Esophagus muscularis mucosa (tissue), 4 donors: ENCODE measurements at regions not wholly inside any gene's neighbourhood (a gene's known extent, or its start where the extent isn't known, plus 50 kb on each side); places are given as distances from the start of the nearest gene placed in this dataset.

Experiments used
- DNase-seq: peaks from one replicate; pipeline ENCODE4 v3.0.0-alpha.2; 2017; ENCODE audit errors: extremely low spot score
- H3K27ac ChIP-seq, 4 donors: fragments of 200-600 bp; sonication (generic); replicated peaks in 1 of 4; 1 replicate in 3 of 4; 2 replicates in 1 of 4; pipeline ENCODE4 v1.5.1; 2016 to 2019; ENCODE audit warnings: mild to moderate bottlenecking in 1 of 4
- H3K27me3 ChIP-seq, 4 donors: fragments of 200-600 bp; sonication (generic); one replicate each; pipeline versions ENCODE4 v1.5.1 to v1.6.0; 2016 to 2019
- H3K36me3 ChIP-seq, 4 donors: fragments of 200-600 bp; sonication (generic); one replicate each; pipeline ENCODE4 v1.5.1; 2016 to 2019
- H3K4me1 ChIP-seq, 4 donors: fragments of 200-600 bp; sonication (generic); one replicate each; pipeline ENCODE4 v1.5.1; 2016 to 2019
- H3K4me3 ChIP-seq, 4 donors: fragments of 200-600 bp; sonication (generic); 1 replicate in 2 of 4; 2 replicates in 2 of 4; pipeline ENCODE4 v1.5.1; 2016 to 2019; ENCODE audit warnings: mild to moderate bottlenecking in 4 of 4, moderate library complexity in 1 of 4
- H3K9me3 ChIP-seq, 4 donors: fragments of 200-600 bp; sonication (generic); 1 replicate in 3 of 4; 2 replicates in 1 of 4; pipeline ENCODE4 v1.5.1; 2016 to 2019
- CTCF ChIP-seq, 3 experiments: fragments of 200-600 bp in 2 of 3; fragments of 450-650 bp in 1 of 3; sonication (generic) in 2 of 3; IDR thresholded peaks; one replicate each; pipeline ENCODE4 v1.5.1; 2017 to 2019; ENCODE audit warnings: antibody characterized with exemption in 3 of 3, mild to moderate bottlenecking in 2 of 3, moderate library complexity in 1 of 3
- EP300 ChIP-seq: sonication (generic); formaldehyde crosslinking; IDR thresholded peaks from one replicate; pipeline ENCODE4 v1.6.1; 2017; ENCODE audit warnings: antibody characterized with exemption
- POLR2A ChIP-seq: fragments of 450-650 bp; IDR thresholded peaks from one replicate; pipeline ENCODE4 v1.6.1; 2017; ENCODE audit warnings: antibody characterized with exemption, moderate library complexity, mild to moderate bottlenecking, low read depth
- POLR2AphosphoS5 ChIP-seq, 2 donors: sonication (generic); formaldehyde crosslinking; IDR thresholded peaks; one replicate each; pipeline ENCODE4 v1.6.1; 2017; ENCODE audit warnings: antibody characterized with exemption in 2 of 2
- WGBS: methylation state at CpG from one replicate; pipeline ENCODE4 v1.1.5; 2018; 5-methylcytosine and 5-hydroxymethylcytosine counted together
- intact Hi-C: fragments of 100-400 bp; cut with DNase I; formaldehyde crosslinking; loops from one replicate; pipeline ENCODE4 v1.15.1; 2023

- Histone ChIP-seq H3K36me3 (no peaks in the 10 kb centered on the region), H3K9me3 (no peaks in the 10 kb centered on the region), H3K27ac (no peak overlapping the region), H3K27me3 (no peaks in the 10 kb centered on the region), H3K4me3 (no peak overlapping the region), H3K4me1 (peaks cover 10 to 35% (median 31%) of the 10 kb centered on the region in 4 donors)
- TF ChIP-seq CTCF (IDR thresholded peaks at IDR 0.05): no peak
- TF ChIP-seq POLR2AphosphoS5 (IDR thresholded peaks at IDR 0.05): no peak
- 96% methylated on average over 8 of the region's 8 CpGs for WGBS
- no peak for DNase-seq
- intact Hi-C loops: no loop called here
Measured at GRCh38 chr6:139470997-139471396, 96.5 kb upstream of the CITED2 start.

- Histone ChIP-seq H3K4me1 (peaks cover 4 to 12% (median 11%) of the 10 kb centered on the region in 4 donors), H3K36me3 (no peaks in the 10 kb centered on the region), H3K27ac (no peak overlapping the region), H3K9me3 (no peaks in the 10 kb centered on the region), H3K27me3 (no peaks in the 10 kb centered on the region), H3K4me3 (no peak overlapping the region)
- TF ChIP-seq EP300 (no peak), CTCF (IDR thresholded peaks at IDR 0.05) (no peak), POLR2AphosphoS5 (IDR thresholded peaks at IDR 0.05) (no peak), POLR2A (no peak)
- WGBS: 70% methylated on average over 4 of the region's 4 CpGs
- DNase-seq: no peak
- intact Hi-C loops: no loop called here
Measured at GRCh38 chr6:139468178-139468819, 93.9 kb upstream of the CITED2 start.

- 84% methylated on average over 7 of the region's 7 CpGs for WGBS
- no peaks in the 10 kb centered on the region for H3K27me3 ChIP-seq
- H3K4me3 ChIP-seq: no peak overlapping the region
- TF ChIP-seq POLR2A (no peak), EP300 (no peak), CTCF (IDR thresholded peaks at IDR 0.05) (no peak), POLR2AphosphoS5 (IDR thresholded peaks at IDR 0.05) (no peak)
- no peak for DNase-seq
- no peak overlapping the region for H3K27ac ChIP-seq
- H3K36me3 ChIP-seq: no peaks in the 10 kb centered on the region
- intact Hi-C loops: no loop called here
- H3K4me1 ChIP-seq: no peaks in the 10 kb centered on the region
- no peaks in the 10 kb centered on the region for H3K9me3 ChIP-seq
Measured at GRCh38 chr6:139457476-139457875, 83.0 kb upstream of the CITED2 start.

- H3K4me1 ChIP-seq: no peaks in the 10 kb centered on the region
- no peak for TF ChIP-seq EP300
- TF ChIP-seq CTCF (IDR thresholded peaks at IDR 0.05): no peak
- no peak for TF ChIP-seq POLR2A
- TF ChIP-seq POLR2AphosphoS5 (IDR thresholded peaks at IDR 0.05): no peak
- intact Hi-C loops: no loop called here
- H3K9me3 ChIP-seq: no peaks in the 10 kb centered on the region
- H3K27me3 ChIP-seq: no peaks in the 10 kb centered on the region
- H3K4me3 ChIP-seq: no peak overlapping the region
- no peaks in the 10 kb centered on the region for H3K36me3 ChIP-seq
- no peak overlapping the region for H3K27ac ChIP-seq
- WGBS: 81% methylated on average over 2 of the region's 2 CpGs
- DNase-seq: no peak
Measured at GRCh38 chr6:139452148-139452876, 77.9 kb upstream of the CITED2 start.

GRCh38 chr6:139449611-139450000, 75.2 kb upstream of the CITED2 start:
- Histone ChIP-seq H3K36me3 (no peaks in the 10 kb centered on the region), H3K27me3 (no peaks in the 10 kb centered on the region), H3K4me3 (no peak overlapping the region), H3K27ac (no peak overlapping the region), H3K9me3 (no peaks in the 10 kb centered on the region), H3K4me1 (no peaks in the 10 kb centered on the region)
- TF ChIP-seq POLR2A (no peak), EP300 (no peak), CTCF (IDR thresholded peaks at IDR 0.05) (no peak), POLR2AphosphoS5 (IDR thresholded peaks at IDR 0.05) (no peak)
- intact Hi-C loops: no loop called here
- no peak for DNase-seq
